ENCODE measurements at regions not wholly inside any gene's neighbourhood (a gene's known extent, or its start where the extent isn't known, plus 50 kb on each side); places are given as distances from the start of the nearest gene placed in this dataset.

DNA sequence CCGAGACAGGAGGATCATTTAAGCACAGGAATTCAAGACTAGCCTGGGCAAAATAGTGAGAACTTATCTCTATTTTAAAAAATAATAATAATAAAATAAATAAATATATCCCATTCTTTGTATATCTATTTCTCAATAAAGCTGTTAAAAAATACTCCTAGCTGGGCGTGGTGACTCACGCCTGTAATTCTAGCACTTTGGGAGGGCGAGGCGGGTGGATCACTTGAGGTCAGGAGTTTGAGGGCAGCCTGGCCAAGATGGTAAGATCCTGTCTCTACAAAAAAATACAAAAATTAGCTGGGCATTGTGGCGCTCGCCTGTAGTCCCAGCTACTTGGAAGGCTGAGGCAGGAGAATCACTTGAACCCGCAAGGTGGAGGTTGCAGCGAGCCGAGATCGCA is 75.7 kb upstream of the TBX3 start:
- Histone ChIP-seq H3K27ac (no peak overlapping the region), H3K4me3 (no peak overlapping the region), H3K36me3 (no peaks in the 10 kb centered on the region), H3K27me3 (no peaks in the 10 kb centered on the region), H3K4me1 (no peaks in the 10 kb centered on the region), H3K9me3 (no peaks in the 10 kb centered on the region)
- ATAC-seq (no peak), DNase-seq (no peak)
- intact Hi-C loops (cut with DNase I), result no loop called here
- WGBS (ENCODE audit: insufficient coverage, low coverage, low lambda C conversion rate, missing lambda C conversion rate), result 91% methylated on average over 9 of the region's 11 CpGs
- TF ChIP-seq, protein P1, sequence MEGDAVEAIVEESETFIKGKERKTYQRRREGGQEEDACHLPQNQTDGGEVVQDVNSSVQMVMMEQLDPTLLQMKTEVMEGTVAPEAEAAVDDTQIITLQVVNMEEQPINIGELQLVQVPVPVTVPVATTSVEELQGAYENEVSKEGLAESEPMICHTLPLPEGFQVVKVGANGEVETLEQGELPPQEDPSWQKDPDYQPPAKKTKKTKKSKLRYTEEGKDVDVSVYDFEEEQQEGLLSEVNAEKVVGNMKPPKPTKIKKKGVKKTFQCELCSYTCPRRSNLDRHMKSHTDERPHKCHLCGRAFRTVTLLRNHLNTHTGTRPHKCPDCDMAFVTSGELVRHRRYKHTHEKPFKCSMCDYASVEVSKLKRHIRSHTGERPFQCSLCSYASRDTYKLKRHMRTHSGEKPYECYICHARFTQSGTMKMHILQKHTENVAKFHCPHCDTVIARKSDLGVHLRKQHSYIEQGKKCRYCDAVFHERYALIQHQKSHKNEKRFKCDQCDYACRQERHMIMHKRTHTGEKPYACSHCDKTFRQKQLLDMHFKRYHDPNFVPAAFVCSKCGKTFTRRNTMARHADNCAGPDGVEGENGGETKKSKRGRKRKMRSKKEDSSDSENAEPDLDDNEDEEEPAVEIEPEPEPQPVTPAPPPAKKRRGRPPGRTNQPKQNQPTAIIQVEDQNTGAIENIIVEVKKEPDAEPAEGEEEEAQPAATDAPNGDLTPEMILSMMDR (IDR thresholded peaks at IDR 0.05), result no peak
- no peak for TF ChIP-seq POLR2A (IDR thresholded peaks at IDR 0.05)

DNA sequence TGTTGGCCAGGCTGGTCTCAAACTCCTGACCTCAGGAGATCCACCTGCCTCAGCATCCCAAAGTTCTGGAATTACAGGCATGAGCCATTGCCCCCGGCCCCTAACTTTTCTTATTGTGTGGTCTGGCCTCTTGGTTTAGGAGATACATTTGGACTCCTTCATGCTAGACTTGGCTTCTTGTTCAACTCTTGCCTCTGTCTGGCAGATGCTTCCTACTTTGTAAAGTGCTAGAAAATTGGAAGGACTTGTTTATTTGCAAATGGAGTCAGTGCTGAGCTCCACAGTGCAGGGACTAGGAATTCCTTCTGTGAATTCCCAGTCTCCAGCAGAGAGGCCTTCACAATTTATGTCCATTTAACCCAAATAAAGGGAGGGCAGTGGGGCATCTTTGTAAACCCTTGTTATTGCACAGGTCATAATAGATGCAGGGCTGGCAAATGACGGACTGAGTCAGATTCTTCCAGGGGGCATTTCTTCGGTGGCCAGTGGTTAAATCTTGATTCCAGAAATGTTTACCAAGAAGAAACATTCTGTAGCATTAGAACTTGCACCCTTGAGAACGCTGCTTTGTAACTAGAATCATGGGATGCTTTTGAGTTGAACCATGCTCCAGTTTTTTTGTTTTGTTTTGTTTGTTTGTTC is 73.8 kb upstream of the TBX3 start:
- Histone ChIP-seq H3K9me3 (no peaks in the 10 kb centered on the region), H3K27ac (no peak overlapping the region), H3K4me1 (no peaks in the 10 kb centered on the region), H3K4me3 (no peak overlapping the region), H3K27me3 (no peaks in the 10 kb centered on the region), H3K36me3 (no peaks in the 10 kb centered on the region)
- WGBS (ENCODE audit: insufficient coverage, low coverage, low lambda C conversion rate, missing lambda C conversion rate), result 75% methylated on average over 2 of the region's 4 CpGs
- no peak for DNase-seq
- intact Hi-C loops (cut with DNase I), result no loop called here
- TF ChIP-seq, protein P1 (IDR thresholded peaks at IDR 0.05), result no peak
- TF ChIP-seq POLR2A (IDR thresholded peaks at IDR 0.05), result no peak
- no peak for ATAC-seq

DNA sequence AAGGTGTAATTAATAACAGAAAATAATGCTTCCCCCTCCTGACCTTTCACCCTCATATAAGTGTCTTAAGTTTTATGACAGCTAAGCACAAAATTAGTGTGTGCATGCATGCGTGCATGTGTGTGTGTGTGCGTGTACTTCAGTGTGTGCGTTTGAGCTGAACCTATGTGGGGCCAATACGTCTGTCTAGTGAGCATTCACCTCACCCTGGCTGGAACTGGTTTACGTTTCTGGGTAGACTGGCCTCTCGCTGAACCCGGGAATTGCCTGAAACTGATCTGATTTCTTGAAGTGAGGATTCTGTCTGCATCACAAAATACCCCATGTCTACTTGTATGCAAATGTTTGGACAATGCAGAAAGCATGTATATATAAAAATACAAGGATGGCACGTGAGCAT is 68.2 kb upstream of the TBX3 start:
- no peak for ATAC-seq
- no peaks in the 10 kb centered on the region for H3K9me3 ChIP-seq
- no peaks in the 10 kb centered on the region for H3K27me3 ChIP-seq
- H3K4me1 ChIP-seq, result no peaks in the 10 kb centered on the region
- DNase-seq, result no peak
- TF ChIP-seq POLR2A (IDR thresholded peaks at IDR 0.05), result no peak
- TF ChIP-seq, protein P1 (IDR thresholded peaks at IDR 0.05), result no peak
- intact Hi-C loops (cut with DNase I), result no loop called here
- no peaks in the 10 kb centered on the region for H3K36me3 ChIP-seq
- H3K27ac ChIP-seq, result no peak overlapping the region
- WGBS (ENCODE audit: insufficient coverage, low coverage, low lambda C conversion rate, missing lambda C conversion rate), result 89% methylated on average over 8 of the region's 8 CpGs
- no peak overlapping the region for H3K4me3 ChIP-seq

DNA sequence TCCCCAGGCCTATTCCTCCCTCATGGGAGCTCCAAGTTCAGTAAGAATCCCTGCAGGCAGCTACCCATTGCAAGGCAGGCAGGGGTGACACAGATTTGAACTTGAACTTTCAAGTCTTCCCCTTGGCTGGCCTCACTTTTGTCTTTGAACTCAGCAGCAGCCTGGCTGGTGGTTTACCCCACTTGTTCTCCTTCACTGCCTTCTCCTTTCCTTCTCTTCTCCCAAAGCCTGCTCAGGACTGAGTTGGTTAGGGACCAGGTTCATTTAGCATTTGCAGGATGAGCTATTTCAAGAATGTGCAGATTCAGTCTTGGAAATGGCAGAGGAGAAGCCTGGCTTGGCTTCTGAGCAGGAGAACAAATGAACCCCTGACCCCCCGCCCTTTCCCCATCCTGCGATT is 67.7 kb upstream of the TBX3 start:
- no peaks in the 10 kb centered on the region for H3K9me3 ChIP-seq
- H3K27me3 ChIP-seq, result no peaks in the 10 kb centered on the region
- TF ChIP-seq, protein P1 (IDR thresholded peaks at IDR 0.05), result no peak
- TF ChIP-seq POLR2A (IDR thresholded peaks at IDR 0.05), result no peak
- no peak overlapping the region for H3K27ac ChIP-seq
- 85% methylated on average over 2 of the region's 2 CpGs for WGBS (ENCODE audit: insufficient coverage, low coverage, low lambda C conversion rate, missing lambda C conversion rate)
- no peaks in the 10 kb centered on the region for H3K4me1 ChIP-seq
- no peak overlapping the region for H3K4me3 ChIP-seq
- H3K36me3 ChIP-seq, result no peaks in the 10 kb centered on the region
- DNase-seq, result no peak
- intact Hi-C loops (cut with DNase I), result no loop called here
- ATAC-seq, result no peak

DNA sequence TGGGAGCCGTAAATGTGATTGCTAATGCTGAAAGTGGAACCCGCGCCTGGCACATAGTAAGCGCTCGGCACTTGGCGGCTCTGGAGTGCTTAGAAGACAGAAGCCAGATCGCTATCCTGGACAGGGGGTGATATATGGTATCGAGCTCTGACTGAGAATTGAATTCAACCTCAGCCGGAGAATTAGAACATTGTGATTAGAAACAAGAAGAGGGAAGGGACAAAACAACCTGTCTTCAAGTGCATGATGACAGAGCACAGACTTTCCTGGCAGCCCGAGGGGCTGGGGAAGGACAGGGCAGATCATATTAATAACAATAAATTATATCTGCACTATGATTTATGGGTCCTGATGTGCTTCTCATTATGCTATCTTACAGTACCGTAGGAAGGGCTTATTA is 66.9 kb upstream of the TBX3 start:
- TF ChIP-seq, protein P1 (IDR thresholded peaks at IDR 0.05), result no peak
- no peak for TF ChIP-seq POLR2A (IDR thresholded peaks at IDR 0.05)
- no peak for ATAC-seq
- DNase-seq, result no peak
- Histone ChIP-seq H3K36me3 (no peaks in the 10 kb centered on the region), H3K9me3 (no peaks in the 10 kb centered on the region), H3K27me3 (no peaks in the 10 kb centered on the region), H3K4me3 (no peak overlapping the region), H3K27ac (no peak overlapping the region), H3K4me1 (no peaks in the 10 kb centered on the region)
- WGBS (ENCODE audit: insufficient coverage, low coverage, low lambda C conversion rate, missing lambda C conversion rate), result 89% methylated on average over 11 of the region's 11 CpGs
- intact Hi-C loops (cut with DNase I), result no loop called here
